Esophagus squamous epithelium (tissue), 4 donors: ENCODE measurements at regions not wholly inside any gene's neighbourhood (a gene's known extent, or its start where the extent isn't known, plus 50 kb on each side); places are given as distances from the start of the nearest gene placed in this dataset.

Experiments
- POLR2A ChIP-seq, 4 donors: fragments of 450-650 bp; IDR thresholded peaks; one replicate each; pipeline ENCODE4 v1.6.1; 2017; ENCODE audit warnings: antibody characterized with exemption in 4 of 4, mild to moderate bottlenecking in 4 of 4, moderate library complexity in 3 of 4
- TF ChIP-seq, protein P1 (sequence below), 6 experiments: fragments of 450-650 bp in 4 of 6; fragments of 200-600 bp in 2 of 6; sonication (generic) in 2 of 6; IDR thresholded peaks; one replicate each; pipeline ENCODE4 v1.5.1; 2016 to 2019; ENCODE audit warnings: antibody characterized with exemption in 6 of 6, mild to moderate bottlenecking in 4 of 6, moderate library complexity in 4 of 6

DNA sequence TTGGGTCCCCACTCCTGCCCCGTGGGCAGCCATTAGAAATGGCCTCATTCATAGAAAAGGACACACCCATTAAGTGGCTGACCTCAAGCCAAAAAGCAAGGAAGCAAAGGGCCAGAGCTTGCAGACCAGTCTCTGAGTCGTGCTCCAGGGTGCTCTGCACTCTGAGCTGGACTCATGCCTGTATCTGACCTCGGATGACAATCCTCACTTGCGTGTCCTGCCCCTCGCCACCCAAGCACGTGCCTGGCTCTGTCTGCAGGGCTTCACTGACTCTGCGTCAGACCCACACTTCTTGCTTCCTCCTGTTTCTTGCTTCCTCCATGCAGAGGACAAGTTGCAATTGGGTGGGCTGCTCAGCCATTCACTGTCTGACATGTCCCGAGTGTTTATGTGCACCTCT is 138.8 kb downstream of the OAT start:
- TF ChIP-seq, protein P1, sequence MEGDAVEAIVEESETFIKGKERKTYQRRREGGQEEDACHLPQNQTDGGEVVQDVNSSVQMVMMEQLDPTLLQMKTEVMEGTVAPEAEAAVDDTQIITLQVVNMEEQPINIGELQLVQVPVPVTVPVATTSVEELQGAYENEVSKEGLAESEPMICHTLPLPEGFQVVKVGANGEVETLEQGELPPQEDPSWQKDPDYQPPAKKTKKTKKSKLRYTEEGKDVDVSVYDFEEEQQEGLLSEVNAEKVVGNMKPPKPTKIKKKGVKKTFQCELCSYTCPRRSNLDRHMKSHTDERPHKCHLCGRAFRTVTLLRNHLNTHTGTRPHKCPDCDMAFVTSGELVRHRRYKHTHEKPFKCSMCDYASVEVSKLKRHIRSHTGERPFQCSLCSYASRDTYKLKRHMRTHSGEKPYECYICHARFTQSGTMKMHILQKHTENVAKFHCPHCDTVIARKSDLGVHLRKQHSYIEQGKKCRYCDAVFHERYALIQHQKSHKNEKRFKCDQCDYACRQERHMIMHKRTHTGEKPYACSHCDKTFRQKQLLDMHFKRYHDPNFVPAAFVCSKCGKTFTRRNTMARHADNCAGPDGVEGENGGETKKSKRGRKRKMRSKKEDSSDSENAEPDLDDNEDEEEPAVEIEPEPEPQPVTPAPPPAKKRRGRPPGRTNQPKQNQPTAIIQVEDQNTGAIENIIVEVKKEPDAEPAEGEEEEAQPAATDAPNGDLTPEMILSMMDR (IDR thresholded peaks at IDR 0.05): no peak
- TF ChIP-seq POLR2A (IDR thresholded peaks at IDR 0.05): no peak
